ENCODE measurements at regions not wholly inside any gene's neighbourhood (a gene's known extent, or its start where the extent isn't known, plus 50 kb on each side); places are given as distances from the start of the nearest gene placed in this dataset.

DNA sequence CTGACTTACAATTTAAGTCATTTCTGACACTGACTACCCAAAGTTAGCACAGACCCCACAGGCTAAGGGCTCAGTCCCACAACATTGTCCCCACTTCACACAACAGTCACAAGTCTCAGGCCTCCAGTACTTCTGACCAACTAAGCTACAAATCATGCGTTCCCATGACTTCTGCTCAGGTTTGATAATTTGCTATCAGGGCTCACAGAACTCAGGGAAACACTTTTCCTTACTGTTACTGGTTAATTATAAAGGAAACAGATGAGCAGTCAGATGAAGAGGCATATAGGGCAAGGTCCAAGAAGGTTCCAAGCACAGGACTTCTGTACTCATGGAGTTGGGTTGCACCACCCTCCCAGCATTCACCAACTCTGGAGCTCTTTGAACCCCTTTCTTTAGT, 151.2 kb upstream of the TNR start:
- Histone ChIP-seq H4K5ac (ENCODE audit: insufficient read length, low read depth, low read length) (no peak overlapping the region), H3K14ac (ENCODE audit: insufficient read depth, low read length) (no peak overlapping the region), H3K4me1 (ENCODE audit: insufficient read depth, low read length) (no peaks in the 10 kb centered on the region), H4K20me1 (ENCODE audit: control insufficient read depth, insufficient read depth, insufficient read length) (no peaks in the 10 kb centered on the region), H4K91ac (ENCODE audit: insufficient read length, low read depth, low read length) (no peak overlapping the region), H3K4me2 (ENCODE audit: insufficient read depth, insufficient read length, low read length) (no peak overlapping the region), H2BK20ac (ENCODE audit: low read depth, low read length, poor library complexity, severe bottlenecking) (no peak overlapping the region), H3T11ph (ENCODE audit: low read length) (no peak overlapping the region), H3K27me3 (ENCODE audit: insufficient read depth, low read length) (peaks cover 42% of the 10 kb centered on the region), H3K23me2 (ENCODE audit: insufficient read length, low read depth, low read length, poor library complexity, severe bottlenecking) (no peaks in the 10 kb centered on the region), H3K56ac (ENCODE audit: insufficient read length, low read depth, low read length) (no peak overlapping the region), H3K79me2 (ENCODE audit: insufficient read depth, low read length) (no peaks in the 10 kb centered on the region), H3K9ac (ENCODE audit: extremely low read depth, insufficient read length, low read length) (no peak overlapping the region), H2AK5ac (ENCODE audit: insufficient read length, low read length) (no peak overlapping the region), H4K8ac (replicated peaks; ENCODE audit: insufficient read length, low read depth, low read length) (no peak overlapping the region), H3K79me1 (ENCODE audit: insufficient read depth, low read depth, low read length, poor library complexity, severe bottlenecking) (no peaks in the 10 kb centered on the region), H3K9me3 (ENCODE audit: control insufficient read depth, low read depth, low read length) (no peaks in the 10 kb centered on the region), H2BK120ac (ENCODE audit: low read depth, low read length, poor library complexity, severe bottlenecking) (no peak overlapping the region), H2BK5ac (ENCODE audit: insufficient read length, low read length) (no peak overlapping the region), H3K27ac (ENCODE audit: insufficient read length, low read depth, low read length) (no peak overlapping the region), H2AFZ (ENCODE audit: low read length) (no peak overlapping the region), H2BK12ac (ENCODE audit: insufficient read length, low read depth, low read length) (no peak overlapping the region), H3K18ac (ENCODE audit: insufficient read length, low read depth, low read length) (no peak overlapping the region), H3K23ac (ENCODE audit: insufficient read length, low read depth, low read length) (no peak overlapping the region), H2BK15ac (ENCODE audit: low read depth, low read length) (no peak overlapping the region), H3K4ac (ENCODE audit: low read depth, low read length) (no peak overlapping the region)
- Mint-ChIP-seq H3K27me3 (ENCODE audit: low read depth) (peaks cover 99% of the 10 kb centered on the region), H3K4me3 (no peak overlapping the region), H3K27ac (no peak overlapping the region), H3K9me3 (no peaks in the 10 kb centered on the region), H3K36me3 (ENCODE audit: insufficient read depth in 1 of 3, low read depth in 3 of 3) (no peaks in the 10 kb centered on the region; a peak in 1 of 7 replicates), H3K4me1 (no peaks in the 10 kb centered on the region)
- TF ChIP-seq, protein P1, sequence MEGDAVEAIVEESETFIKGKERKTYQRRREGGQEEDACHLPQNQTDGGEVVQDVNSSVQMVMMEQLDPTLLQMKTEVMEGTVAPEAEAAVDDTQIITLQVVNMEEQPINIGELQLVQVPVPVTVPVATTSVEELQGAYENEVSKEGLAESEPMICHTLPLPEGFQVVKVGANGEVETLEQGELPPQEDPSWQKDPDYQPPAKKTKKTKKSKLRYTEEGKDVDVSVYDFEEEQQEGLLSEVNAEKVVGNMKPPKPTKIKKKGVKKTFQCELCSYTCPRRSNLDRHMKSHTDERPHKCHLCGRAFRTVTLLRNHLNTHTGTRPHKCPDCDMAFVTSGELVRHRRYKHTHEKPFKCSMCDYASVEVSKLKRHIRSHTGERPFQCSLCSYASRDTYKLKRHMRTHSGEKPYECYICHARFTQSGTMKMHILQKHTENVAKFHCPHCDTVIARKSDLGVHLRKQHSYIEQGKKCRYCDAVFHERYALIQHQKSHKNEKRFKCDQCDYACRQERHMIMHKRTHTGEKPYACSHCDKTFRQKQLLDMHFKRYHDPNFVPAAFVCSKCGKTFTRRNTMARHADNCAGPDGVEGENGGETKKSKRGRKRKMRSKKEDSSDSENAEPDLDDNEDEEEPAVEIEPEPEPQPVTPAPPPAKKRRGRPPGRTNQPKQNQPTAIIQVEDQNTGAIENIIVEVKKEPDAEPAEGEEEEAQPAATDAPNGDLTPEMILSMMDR (conservative IDR thresholded peaks at IDR 0.05) = no peak
- no peak for DNase-seq
- WGBS (ENCODE audit: extremely low coverage, insufficient read length, low lambda C conversion rate) = no CpG with 5 or more reads among the region's 1 CpG

All from H9 (cell line).